CD4-positive, alpha-beta T cell treated with Interleukin-21 for 1 hour (primary cell): ENCODE measurements at regions not wholly inside any gene's neighbourhood (a gene's known extent, or its start where the extent isn't known, plus 50 kb on each side); places are given as distances from the start of the nearest gene placed in this dataset.

Source experiments
- DNase-seq: peaks from one replicate; pipeline ENCODE4 v3.0.0-alpha.2; 2020

- no peak for DNase-seq
Measured at GRCh38 chr1:209319057-209319432, 264.5 kb upstream of the CAMK1G start.

GRCh38 chr1:209319549-209319948 is 264.0 kb upstream of the CAMK1G start:
- DNase-seq, result no peak

- no peak for DNase-seq
Measured at GRCh38 chr1:209323743-209324142, 259.8 kb upstream of the CAMK1G start.

- no peak for DNase-seq
Measured at GRCh38 chr1:209324901-209325871, 258.3 kb upstream of the CAMK1G start.

GRCh38 chr1:209326076-209326475 is 257.4 kb upstream of the CAMK1G start:
- no peak for DNase-seq

- no peak for DNase-seq
Measured at GRCh38 chr1:209326831-209327230, 256.7 kb upstream of the CAMK1G start.

GRCh38 chr1:209328196-209328595 is 255.3 kb upstream of the CAMK1G start:
- DNase-seq, result no peak

- DNase-seq, result no peak
Measured at GRCh38 chr1:209335178-209335577, 248.3 kb upstream of the CAMK1G start.

GRCh38 chr1:209341146-209341545 is 242.4 kb upstream of the CAMK1G start:
- DNase-seq, result no peak

- no peak for DNase-seq
Measured at GRCh38 chr1:209341673-209342420, 241.7 kb upstream of the CAMK1G start.

GRCh38 chr1:209342441-209343175 is 240.9 kb upstream of the CAMK1G start:
- DNase-seq, result no peak

GRCh38 chr1:209343511-209343910 is 240.0 kb upstream of the CAMK1G start:
- no peak for DNase-seq

- no peak for DNase-seq
Measured at GRCh38 chr1:209344156-209344555, 239.4 kb upstream of the CAMK1G start.

GRCh38 chr1:209349363-209350308 is 233.9 kb upstream of the CAMK1G start:
- DNase-seq, result no peak

GRCh38 chr1:209353053-209353452 is 230.5 kb upstream of the CAMK1G start:
- DNase-seq, result no peak

- peak; percentile 38 for DNase-seq
Measured at GRCh38 chr1:209354111-209354839, 229.2 kb upstream of the CAMK1G start.

- no peak for DNase-seq
Measured at GRCh38 chr1:209354840-209355165, 228.7 kb upstream of the CAMK1G start.

- DNase-seq, result no peak
Measured at GRCh38 chr1:209355415-209355814, 228.1 kb upstream of the CAMK1G start.

- no peak for DNase-seq
Measured at GRCh38 chr1:209356976-209357377, 226.5 kb upstream of the CAMK1G start.

- DNase-seq, result no peak
Measured at GRCh38 chr1:209363112-209363511, 220.4 kb upstream of the CAMK1G start.

GRCh38 chr1:209364716-209365115 is 218.8 kb upstream of the CAMK1G start:
- no peak for DNase-seq
